GM13977 (cell line): ENCODE measurements at regions not wholly inside any gene's neighbourhood (a gene's known extent, or its start where the extent isn't known, plus 50 kb on each side); places are given as distances from the start of the nearest gene placed in this dataset.

Experiments
- DNase-seq: peaks from one replicate; pipeline ENCODE4 v3.0.0; 2012; ENCODE audit warnings: low spot score
- in situ Hi-C: fragments of 300-500 bp; cut with MboI; formaldehyde crosslinking; loops from one replicate; pipeline ENCODE4 v1.12.0; 2022; ENCODE audit warnings: low sequenced_read_pairs, low pct_unique_long_range_greater_than_20kb, mixed read lengths, inconsistent platforms; ENCODE audit not compliant: unreplicated experiment
- TF ChIP-seq, protein P1 (sequence below): IDR thresholded peaks from 2 replicates; pipeline ENCODE4 v1.5.1; 2012; ENCODE audit warnings: mild to moderate bottlenecking, control low read depth; ENCODE audit not compliant: insufficient read depth; ENCODE audit errors: extremely low read depth, missing control alignments

DNA sequence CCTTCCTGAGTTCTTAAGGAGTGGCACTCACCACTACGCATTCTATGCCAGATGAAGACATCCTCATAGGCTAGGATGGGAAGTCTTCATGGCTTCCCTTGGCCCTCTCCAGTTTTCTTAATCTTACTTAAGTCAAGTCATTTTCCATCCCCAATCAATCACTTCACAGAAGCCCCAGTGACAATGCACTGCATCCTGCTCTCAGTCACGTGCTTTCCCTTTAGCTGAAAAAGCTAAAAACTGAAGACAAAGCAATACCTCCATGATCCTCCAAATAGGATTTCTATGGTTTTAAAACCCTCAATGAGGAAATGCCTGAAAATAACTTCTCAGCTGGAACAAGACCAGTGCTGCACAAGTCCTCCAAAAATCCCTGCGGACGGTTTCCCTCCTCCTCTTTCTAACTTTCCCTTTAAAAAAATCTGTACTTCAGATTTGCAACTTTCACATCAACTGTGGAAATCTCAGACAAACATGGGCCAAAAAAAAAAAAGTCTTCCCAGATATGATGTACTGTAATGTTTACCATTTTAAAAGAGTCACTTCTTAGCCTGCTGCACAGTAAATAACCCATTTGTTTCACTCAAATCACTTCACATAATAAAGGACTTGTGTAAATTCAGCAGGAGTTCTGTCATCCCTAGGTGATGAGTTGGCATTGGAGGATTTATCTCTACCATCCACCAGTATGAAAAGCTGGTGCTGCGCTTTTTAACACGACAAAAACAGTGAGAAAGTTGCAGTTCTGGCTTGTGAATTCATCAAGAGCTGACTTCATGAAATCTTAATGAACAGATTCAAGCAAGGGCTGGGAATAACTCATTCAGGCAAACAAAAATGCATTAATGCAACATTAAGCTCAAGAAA is 590.0 kb upstream of the NOX3 start:
- TF ChIP-seq, protein P1, sequence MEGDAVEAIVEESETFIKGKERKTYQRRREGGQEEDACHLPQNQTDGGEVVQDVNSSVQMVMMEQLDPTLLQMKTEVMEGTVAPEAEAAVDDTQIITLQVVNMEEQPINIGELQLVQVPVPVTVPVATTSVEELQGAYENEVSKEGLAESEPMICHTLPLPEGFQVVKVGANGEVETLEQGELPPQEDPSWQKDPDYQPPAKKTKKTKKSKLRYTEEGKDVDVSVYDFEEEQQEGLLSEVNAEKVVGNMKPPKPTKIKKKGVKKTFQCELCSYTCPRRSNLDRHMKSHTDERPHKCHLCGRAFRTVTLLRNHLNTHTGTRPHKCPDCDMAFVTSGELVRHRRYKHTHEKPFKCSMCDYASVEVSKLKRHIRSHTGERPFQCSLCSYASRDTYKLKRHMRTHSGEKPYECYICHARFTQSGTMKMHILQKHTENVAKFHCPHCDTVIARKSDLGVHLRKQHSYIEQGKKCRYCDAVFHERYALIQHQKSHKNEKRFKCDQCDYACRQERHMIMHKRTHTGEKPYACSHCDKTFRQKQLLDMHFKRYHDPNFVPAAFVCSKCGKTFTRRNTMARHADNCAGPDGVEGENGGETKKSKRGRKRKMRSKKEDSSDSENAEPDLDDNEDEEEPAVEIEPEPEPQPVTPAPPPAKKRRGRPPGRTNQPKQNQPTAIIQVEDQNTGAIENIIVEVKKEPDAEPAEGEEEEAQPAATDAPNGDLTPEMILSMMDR = no peak
- DNase-seq = no peak
- in situ Hi-C loops = no loop called here

DNA sequence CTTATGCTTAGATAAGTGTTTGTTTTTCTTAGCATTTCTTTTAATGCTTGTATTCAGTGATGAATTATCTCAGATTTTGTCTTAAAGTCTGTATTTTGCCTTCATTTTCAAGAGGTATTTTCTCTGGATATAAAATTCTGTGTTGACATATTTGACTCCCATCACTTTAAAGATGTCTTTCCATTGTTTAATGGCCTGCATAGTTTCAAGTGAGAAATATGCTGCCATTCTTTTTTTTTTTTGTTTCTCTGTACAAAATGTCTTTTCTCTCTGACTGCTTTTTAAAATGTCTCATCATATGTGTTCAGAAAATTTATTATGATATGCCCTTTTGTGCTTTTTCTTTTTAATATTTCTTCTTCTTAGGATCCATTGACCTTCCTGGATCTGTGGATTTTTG is 578.0 kb upstream of the NOX3 start:
- in situ Hi-C loops = no loop called here
- TF ChIP-seq, protein P1 = no peak
- DNase-seq = no peak

DNA sequence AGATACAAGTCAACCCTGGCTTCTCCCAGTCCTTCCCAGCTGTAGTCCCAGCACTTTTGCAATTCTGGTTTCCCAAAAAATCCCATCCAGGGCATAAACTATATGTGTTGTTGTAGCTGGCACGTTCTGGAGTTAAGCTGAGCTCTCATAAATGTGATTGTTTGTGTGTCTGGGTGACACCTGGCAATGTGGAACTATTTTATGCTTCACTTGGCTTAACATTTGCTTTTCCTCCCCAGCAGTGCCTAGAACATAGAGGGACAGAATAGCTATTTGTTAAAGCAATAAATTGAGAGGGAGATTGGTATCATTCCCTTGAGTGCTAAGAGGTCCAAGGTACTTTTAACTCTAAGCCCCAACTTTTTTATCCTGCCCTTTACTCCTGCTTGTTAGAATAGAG is 575.9 kb upstream of the NOX3 start:
- TF ChIP-seq, protein P1 = no peak
- in situ Hi-C loops = no loop called here
- no peak for DNase-seq

DNA sequence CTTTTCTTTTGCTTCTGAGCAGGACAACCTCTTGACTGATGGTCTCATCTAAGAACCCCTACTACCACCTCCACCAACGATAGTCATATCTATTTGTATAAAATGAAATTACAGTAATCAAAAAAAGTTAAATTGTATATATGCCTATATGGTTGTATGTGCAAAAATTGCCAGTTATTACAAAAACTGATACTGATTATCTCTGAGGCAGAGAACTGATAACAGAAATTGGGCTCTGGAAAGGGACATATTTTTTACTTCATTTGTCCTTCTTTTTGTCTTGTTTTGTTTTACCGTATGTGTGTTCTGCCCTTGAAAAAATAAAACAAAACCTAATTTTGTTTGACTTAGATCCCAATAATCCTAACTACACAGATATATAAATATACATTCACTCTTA is 574.4 kb upstream of the NOX3 start:
- in situ Hi-C loops = no loop called here
- no peak for DNase-seq
- TF ChIP-seq, protein P1 = no peak

DNA sequence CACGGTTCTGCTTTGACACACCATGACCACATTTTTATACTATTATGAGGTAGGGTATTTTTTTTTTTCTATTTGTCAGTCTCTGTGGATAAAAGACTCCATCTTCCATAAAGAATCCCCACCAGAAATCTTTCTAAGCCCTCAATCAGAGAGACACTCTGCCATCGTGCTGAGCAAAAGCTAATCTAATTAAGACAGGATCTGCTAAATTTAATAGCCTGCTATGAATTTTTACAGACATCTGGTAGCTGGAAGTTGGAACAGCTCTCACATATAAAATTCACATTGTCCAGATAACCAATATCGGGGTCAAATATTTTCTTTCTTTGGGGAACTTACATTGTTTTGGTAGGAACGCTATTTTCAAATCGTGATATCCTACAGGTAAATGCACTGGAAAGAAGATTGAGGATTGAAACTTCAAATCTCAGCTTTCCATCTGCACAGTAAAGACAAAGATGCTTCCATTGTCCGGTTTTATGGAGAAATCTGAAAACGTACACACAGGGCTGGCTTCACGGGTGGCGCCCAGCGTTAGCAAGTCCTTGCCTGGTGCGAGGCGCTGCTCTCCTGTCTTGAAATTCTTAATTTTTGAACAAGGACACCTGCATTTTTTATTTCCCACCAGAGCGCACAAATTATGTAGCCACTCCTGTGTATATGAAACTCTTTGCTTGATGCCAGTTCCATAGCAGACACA is 573.8 kb upstream of the NOX3 start:
- no peak for DNase-seq
- in situ Hi-C loops = no loop called here
- TF ChIP-seq, protein P1 = no peak

DNA sequence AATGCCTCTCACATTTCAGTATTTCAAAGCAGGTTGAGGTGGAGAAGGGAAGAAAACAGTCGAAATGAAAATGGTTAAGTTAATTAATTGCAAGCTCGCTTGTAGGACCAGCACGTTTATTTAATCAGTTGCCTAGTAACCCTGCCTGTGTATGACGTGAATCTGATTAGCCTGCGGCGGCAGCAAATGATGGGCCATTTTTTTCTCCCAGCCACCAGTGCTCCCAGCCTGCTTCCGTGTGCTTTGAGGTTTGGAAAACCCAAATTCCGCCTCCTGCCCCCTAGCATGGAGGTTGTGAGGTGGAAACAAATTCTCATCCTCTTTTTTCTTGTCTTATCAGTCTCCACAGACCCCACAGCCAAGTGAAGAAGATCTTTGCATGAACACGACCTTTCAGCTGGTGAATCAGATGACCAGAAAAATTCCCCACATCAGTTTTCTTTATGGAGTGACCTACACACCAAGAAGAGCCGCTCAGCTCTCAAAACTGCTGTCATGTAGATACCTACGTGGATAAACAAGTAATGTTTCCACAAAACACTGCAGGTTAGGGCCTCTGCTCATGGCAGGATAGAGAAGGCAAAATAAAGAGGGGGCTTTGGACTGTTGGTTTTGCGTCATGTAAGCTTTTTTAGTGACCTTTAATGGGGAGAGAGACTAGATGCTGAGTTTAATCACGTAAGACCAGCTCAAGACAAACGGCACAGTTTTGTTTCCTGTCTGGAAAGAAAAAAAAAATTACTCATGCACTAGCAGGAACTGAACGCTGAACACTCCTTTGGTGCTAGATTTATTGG is 572.9 kb upstream of the NOX3 start:
- DNase-seq = no peak
- TF ChIP-seq, protein P1 = no peak
- in situ Hi-C loops = no loop called here
